ENCODE measurements at regions not wholly inside any gene's neighbourhood (a gene's known extent, or its start where the extent isn't known, plus 50 kb on each side); places are given as distances from the start of the nearest gene placed in this dataset.

- TF ChIP-seq CTCF (conservative IDR thresholded peaks at IDR 0.05; ENCODE audit: low read length) (no peak), EZH2phosphoT487 (IDR thresholded peaks at IDR 0.05; ENCODE audit: borderline replicate concordance) (no peak)
These were observed 505.2 kb downstream of the TBC1D22A start for GRCh38 chr22:47267513-47268282.
